IPS DF 4.7 (cell line): ENCODE measurements at regions not wholly inside any gene's neighbourhood (a gene's known extent, or its start where the extent isn't known, plus 50 kb on each side); places are given as distances from the start of the nearest gene placed in this dataset.

ENCODE experiments used
- DNase-seq: peaks from one replicate; pipeline ENCODE4 v3.0.0-alpha.2; 2013; ENCODE audit warnings: low spot score; ENCODE audit errors: extremely low read depth

DNA sequence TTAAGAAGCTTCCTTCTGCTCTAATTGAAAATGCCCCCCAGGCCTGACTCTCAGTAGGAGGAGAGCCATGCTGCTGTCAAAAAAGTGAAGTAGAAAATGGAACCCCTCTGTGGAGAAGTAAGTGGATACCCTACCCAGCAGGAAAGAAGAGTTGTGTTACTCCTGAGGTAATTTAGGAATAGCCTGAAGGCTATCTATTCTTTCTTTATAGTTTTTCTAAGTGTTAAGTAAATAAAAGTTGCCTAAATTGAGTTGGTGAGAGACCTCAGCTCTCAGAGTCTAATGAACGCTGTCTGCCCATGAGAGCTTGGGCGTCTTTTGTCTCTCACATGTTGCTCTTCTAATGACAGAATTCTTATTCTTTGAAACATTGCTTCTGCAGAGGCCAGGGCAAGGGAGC is 116.2 kb downstream of the NSUN3 start:
- no peak for DNase-seq

DNA sequence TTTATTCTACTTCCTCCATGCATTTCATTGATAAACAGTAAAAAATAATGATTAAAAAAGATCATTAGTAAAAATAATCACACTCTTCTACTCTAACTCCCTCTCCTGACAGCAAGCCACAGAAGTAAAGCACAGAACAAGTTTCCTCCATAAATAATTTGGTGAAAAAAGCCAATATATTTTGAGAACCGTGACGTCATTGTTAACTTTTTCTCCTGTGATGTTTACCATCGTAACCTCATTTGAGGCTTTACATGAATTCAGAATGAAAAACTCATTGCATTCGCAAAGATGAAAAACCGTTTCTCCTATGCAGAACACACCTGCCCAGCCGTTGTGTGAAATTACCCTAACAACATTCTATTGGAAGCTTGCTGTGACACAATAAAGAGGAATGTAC is 120.7 kb downstream of the NSUN3 start:
- no peak for DNase-seq

DNA sequence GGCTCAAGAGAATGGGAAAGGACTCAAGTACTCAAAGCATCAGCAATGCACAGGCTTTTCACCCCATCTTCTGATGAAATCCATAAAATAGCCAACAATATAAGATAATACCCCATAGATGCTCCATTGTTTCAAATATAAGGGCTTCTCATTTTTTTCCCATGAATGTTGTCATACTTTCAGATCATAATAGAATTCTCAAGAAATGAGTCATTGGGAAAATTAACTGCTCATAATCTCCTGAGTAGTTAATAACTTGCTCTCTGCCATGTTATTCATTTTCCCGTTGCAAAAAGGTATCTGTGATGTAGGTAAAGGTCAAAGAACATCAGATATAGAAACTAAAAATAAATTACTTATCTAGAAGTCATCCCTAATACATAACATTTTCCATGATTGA is 121.9 kb downstream of the NSUN3 start:
- DNase-seq, result no peak

DNA sequence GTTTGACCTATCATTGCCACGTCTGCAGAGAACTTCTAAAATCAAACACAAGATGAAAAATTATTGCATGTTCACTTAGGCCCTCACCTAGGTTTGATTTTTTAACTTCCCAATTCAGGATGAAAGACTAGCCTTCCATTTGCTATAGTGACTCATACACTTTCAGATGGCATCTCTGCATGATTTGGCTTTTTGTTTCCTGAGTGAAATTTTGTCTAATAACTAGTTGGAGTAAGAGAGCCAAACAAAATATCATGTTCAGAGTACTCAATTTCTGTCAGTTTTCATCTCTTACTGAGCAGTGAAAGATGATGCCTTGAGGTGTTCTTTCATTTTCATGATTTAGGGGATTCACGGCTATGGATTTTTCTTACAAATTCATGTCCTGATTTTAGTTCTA is 122.9 kb downstream of the NSUN3 start:
- no peak for DNase-seq

DNA sequence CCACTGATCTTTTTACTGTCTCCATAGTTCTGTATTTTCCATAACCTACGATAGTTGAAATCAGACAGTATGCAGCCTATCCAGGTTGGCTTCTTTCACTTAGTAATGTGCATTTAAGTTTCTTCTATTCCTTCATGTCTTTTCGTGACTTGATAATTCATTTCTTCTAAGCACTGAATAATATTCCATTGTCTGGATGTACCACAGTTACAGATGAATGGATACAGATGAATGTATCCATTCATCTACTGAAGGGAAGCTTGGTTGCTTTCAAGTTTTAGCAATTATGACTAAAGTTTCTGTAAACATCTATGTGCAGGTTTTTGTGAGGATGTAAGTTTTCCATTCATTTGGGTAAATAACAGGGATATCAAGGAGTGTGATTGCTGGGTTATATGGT is 124.8 kb downstream of the NSUN3 start:
- DNase-seq, result no peak

DNA sequence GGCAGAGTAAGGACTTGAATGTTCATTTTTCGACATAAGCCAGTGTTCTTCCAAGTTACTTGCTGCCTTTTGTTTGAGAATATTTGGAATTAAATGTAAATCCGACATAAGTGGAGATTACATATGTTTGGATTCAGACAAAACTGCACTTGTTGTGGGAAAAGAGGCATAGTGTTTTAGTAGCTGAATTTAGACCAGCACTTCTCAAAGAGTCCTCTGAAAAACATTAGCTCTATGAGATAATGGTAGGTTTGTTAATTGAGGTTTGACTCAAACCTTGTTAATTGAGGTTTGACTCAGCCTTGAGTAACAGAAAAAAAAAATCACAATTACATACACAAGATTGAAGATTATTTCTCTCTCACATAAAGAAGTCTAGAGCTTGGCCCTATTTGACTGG is 132.5 kb downstream of the NSUN3 start:
- no peak for DNase-seq

DNA sequence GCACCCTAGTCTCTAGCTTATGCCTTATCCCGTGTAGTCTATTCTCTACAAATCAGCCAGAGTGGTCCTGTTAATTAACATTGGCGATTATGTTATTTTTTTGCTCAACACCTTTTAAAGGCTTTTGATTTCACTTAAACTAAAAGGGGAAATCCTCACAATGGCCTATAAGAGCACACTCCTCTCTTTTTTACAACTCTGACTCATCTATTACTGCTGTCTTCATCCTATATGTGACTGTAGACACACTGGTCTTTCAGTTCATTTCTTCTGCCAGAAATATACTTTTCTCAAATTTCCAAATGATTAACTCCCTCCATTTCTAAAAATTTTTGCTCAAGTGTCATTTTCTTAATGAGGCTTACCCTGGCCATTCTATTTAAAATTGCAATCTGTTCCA is 143.4 kb downstream of the NSUN3 start:
- DNase-seq, result no peak

DNA sequence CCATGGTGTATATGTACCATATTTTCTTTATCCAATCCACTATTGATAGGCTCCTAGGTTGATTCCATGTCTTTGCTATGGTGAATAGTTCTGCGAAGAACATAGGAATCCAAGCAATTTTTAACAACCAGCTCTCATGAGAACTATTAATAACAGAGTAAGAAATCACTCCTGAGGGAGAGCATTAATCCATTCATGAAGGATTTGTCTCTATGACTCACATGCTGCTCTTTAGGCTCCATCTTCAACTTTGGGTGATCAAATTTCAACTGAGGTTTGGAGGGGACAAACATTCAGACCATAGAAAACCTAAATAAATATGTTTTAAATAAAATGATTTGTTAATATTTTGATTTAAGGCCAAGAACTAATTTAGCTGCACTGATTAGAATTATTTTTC is 147.4 kb downstream of the NSUN3 start:
- DNase-seq, result no peak

DNA sequence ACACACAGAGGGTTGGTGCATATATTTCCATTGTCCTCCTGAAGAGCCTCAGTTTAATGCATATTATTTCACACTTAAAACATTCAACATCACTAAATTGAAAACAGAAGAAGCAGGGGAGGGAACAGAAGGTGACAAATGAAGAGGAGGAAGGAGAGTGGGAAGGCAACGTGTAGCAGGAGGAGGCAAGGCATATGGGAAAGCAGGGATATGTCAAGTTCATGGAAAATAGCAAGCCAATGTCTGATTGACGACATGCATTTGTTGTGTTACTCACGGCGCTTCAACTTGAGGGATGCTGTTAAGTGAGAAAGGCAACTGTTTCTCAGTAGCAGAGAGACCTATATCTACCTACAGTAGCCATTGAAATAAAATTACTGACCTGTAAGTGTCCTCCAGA is 154.5 kb downstream of the NSUN3 start:
- no peak for DNase-seq

DNA sequence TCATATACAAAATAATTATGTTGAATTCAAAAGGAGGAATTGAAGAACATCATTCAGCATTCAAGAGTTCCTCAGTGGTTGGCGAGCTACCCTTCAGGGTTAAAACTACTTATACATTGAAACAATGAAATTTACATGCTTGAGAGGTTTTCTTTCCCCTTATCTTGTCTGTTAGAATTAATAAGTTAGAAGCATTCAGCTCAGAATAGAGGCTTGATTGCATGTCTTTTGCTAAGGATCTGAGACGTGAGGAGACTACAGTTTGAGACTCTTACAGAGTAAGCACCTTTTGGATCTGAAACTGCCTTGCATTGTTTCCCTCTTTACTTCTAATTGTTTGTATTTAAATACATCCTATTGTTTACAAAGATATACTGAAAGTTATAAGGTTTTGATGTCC is 157.6 kb downstream of the NSUN3 start:
- DNase-seq, result no peak

DNA sequence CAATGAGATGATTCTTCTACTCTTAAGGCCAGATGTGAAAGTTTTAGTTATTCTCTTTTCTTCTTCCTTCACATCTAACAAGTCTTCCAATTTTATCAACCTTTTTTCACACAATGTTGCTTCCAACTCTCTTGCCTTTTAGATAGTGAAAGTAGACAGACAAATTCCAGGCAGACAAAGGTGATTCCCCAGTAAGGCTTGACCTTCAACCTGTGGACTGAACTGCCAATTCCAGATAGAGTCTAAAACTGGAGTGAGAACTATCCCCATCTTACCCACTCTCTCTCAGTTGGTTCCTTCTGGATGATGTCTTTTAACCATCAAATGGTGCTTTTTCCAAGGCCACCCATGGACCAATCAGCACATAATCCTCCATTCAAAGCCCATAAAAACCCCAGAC is 159.0 kb downstream of the NSUN3 start:
- no peak for DNase-seq

DNA sequence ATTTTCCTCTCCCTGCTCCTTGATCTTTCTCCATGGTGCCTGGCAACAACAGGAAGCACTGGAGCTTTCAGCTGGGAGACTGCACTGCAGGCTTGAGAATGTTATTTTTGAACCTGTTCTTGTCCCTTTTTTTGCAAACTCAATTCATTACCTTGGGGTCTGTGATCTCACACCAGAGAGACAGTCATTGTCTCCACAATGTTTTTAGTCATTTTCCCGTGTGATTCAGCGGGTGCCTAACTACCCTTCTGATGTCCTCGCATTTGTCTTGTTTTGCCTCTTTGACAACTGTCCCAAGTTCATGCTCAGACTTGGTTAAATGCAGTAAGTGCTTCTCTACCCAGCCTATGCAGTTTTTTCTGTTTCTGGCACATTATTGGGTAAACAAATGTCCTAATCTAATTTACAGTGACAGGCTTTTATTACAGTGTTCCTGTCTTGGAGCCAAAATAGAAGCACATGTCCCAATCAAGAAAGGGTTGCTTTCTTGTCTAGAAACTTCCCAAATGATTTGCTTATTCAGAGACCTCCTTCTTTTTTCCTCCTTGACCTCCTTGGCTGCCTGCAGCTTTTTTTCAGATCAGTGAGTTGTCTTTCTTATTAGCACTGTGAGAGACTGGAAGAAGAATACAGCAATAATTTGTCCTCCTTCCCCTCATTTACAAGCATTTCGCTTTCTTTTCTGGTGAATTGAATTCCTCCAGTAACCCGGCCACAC is 162.4 kb downstream of the NSUN3 start:
- no peak for DNase-seq

DNA sequence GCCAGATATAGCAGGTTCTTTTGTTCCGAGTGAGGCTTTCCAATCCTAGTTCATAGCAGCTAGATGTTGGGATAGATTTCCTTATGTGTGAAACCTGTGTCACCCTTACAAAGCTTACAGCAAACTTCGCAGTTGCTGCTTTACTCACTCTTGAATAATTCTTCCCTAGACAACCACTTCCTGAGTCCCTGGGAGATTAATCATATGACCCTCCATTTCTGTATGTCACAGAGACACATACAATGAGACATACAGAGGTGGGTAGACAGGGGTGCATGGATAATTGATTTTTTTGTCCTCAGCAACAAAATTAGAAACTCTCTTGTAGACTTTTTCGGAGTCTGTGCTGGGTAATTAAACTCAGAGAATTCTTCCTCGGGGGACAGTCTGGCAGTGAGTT is 163.2 kb downstream of the NSUN3 start:
- DNase-seq, result no peak

DNA sequence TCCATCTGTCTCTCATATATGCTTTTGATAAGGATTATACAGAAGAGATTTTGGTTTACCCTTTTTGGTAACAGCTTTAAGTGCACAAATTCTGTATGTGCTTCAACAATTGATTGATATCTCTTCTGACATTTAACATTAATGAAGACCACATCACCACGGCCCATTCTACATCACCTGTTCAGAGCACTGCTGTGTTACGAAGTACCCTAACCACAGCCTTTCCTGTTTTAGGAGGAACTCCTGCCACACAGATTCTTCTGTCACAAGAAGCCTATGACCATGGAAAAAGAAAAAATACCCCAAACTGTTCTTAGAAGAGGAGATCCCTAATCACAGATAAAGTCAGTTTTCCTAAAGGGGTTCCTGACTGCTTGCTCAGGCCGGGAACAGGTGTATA is 170.1 kb downstream of the NSUN3 start:
- no peak for DNase-seq

DNA sequence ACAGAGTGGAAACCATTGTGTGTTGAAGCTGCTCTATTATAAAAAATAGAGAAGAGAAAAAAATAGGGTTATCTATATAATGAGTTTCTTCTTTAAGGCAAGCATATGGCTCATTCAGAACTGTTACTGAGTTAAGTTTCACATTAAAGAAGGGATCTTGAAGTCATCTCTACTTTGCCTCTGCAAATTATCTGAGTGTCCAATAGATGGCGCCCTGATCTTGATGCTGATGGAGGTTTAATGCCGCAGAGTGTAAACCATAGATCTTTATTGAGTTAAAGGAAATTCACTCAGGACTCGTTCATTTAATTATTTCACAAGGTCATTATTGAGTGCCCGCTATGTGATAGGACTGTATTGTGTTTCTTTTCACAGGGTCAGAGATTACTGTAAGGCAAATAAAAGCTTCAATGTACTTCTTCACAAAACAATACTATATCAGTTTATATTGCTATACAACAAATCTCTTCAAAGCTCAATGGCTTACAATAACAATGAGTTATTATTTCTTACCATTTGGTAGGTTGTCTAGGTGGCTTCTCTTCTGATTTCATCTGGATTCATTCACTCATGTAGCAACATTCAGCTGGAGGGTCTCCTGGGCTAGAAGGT is 171.4 kb downstream of the NSUN3 start:
- DNase-seq, result peak; percentile 33

DNA sequence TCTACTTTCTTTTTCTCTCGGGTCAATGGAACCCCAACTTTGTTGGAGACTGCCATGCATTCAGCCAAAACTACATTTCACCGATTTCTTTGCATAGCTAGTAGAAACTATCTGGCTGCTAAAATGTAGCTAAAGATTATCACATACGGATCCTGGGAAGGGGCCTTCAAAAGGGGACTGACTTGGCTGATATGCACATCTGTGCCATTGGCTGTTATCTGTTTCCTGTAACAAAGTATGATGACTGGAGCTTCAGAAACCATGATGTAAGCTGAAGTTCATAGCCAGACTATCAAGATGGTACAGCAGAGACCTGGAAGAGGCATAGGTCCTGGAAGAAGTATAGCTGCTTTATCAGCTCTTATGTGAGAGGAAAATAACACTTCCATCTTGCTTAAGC is 179.1 kb downstream of the NSUN3 start:
- no peak for DNase-seq

DNA sequence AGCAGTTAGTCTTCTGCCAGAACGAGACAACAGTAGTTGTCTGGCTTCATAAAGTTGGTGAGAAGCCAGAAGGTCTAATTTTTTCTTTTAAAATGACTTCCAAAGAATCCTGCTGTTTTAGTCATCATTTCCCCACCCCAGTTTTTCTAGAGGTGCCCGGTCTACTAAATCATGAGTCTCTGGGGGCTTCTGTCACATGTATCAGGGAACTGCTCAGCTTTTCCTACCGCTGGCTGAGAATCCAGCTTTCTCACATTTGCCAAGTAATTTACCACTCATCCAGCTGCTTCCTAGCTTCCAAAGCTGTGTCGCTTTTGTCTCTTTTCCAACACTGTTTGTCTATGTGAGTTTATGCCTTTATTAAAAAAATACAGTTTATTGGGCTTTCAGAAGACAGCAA is 183.3 kb downstream of the NSUN3 start:
- DNase-seq, result no peak

DNA sequence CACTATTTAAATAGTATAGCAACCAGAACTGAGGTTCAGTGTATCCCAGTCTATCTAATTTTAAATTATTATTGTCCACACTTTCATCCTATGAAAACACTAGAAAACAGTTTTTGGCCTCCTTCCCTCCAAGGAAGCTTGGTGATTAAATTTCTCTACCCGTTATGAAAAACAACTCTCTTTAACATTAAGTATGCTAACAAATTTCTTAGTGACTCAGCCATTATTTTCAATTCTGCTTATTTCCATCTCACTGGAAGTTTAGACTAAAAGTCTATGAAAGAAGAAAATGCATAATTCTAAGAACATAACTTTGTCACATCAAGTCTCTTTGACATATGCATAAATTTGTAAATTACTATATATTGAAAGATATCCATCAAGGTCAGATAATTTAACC is 185.2 kb downstream of the NSUN3 start:
- DNase-seq, result no peak

DNA sequence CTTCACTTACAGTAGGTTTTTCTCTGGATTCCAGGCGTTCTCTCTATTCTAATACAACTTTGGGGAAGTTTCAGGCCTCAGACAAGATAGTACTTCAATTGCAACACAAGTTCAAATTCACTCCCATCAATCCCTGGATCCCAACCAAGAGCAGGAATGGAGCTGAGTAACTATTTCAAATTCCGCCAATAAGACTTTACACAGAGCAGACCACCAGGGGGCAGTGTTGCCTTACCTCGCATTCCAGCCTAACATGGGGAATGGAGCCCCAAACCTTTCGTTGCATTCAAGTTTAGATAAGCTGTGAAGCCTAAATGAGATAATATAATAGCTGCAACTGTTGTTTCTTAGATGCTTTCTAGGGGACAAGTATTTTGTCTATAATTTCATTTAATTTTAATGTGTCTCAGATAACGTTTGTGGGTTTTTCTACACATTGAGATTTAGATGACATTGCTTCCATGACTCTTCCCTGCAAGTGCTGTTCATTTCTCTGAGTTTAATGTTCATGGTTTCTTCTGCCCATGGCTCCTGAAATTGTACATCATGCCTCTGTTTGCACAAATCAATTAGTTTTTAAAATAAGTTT is 186.7 kb downstream of the NSUN3 start:
- DNase-seq, result peak; percentile 69

DNA sequence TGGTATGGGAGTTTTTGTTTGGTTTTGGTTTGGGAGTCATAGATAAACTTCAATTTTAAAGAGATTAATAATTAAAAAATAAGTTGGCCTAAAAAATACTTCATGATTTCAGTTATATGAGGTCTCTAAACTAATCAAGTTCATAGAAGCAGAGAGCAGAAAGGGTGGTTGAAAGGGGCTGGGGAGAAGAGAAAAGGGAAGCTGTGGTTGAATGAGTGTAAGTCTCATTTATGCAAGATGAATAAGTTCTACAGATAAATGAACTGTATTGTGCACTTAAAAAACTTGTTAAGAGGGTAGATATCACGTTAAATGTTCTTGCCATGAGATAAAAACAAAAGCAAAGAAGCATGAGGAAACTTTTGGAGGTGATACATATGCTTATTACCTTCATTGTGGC is 188.7 kb downstream of the NSUN3 start:
- no peak for DNase-seq

DNA sequence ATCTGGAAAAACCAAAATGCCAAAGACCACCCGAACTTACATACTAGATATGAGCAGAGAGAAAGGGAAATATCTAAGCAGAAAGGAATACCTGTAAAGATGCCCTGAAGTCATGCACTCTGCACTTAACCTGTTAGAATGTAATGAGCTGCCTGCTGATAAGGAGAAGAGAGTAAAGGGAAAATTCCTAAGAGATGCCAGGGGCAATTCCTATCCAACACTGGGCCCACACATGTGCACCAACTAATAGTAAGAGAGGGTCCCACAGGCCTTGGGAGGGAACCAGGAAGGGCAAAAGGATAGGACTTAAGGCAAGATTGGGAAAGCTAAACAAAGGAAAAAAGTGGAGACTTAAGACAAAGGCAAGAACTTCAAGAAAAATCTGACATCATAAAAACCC is 189.5 kb downstream of the NSUN3 start:
- no peak for DNase-seq

DNA sequence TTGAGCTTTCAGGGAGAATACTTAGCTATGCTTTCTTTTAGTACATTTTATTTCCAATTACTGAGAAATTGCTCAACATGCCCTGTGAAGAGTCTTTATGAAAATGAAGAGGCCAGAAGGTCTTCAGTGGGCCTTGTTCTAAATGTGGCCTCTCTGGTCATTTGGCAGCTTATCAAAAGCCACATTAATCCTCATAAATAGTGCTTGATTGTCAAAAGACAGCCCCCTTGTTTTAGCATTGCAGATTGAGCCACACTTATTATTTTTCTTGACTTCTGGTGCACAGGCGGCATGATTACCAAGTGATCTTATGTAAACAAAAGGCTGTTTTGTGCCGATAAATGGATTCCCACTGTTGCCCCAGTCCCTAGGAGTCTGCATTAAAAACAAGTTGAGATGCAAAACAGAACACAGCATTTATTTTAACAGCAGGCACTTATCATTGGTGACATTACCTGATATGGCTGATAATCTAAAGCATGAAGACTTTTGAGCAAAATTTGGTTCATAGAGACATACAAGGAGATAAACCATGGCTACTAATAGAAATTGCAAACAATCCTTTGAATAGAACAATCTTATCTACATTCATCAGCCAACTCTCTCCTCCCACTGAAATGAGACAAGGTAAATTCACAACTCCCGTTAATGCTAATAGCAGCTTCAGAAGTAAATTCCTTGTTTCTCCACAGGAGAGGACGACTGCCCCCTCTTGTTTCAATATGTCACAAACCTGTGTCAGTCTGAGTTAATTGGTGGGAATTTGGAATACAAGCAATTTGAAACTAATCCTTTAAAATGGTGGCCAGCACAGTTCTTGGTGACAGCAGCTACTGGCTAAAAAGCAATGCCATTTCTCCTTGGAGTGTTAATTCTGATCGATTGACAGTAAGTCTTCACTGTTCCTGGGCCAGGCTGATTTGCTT is 194.3 kb downstream of the NSUN3 start:
- no peak for DNase-seq
